GM19043 (cell line): ENCODE measurements at regions not wholly inside any gene's neighbourhood (a gene's known extent, or its start where the extent isn't known, plus 50 kb on each side); places are given as distances from the start of the nearest gene placed in this dataset.

ENCODE experiments used
- ATAC-seq: cut with Tn5 transposase; IDR thresholded peaks from one replicate; pipeline ENCODE4 v1.9.1; 2021; ENCODE audit warnings: low read depth; ENCODE audit not compliant: unreplicated experiment

DNA sequence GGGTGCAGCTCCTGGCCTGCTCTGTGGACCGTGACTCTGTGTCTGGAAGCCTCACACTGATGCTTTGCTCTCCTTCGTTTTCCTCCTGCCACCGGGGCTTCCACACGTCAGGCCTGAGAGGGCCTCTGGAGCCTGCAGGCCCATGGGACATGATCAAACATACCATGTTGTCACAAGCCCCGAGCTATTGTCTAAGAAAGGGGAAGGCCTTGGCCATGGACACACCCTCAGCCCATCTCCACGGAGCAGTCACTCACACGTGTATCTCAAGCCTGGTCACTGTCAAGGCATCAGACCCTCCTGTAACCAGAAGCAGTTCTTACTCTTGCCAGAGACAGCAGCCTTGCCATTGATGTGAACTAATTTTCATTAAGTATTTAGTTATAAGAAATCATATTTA lies 814.1 kb upstream of the SALL3 start:
- ATAC-seq = no peak

- ATAC-seq = no peak
These were observed 811.1 kb upstream of the SALL3 start for GRCh38 chr18:78168526-78168925.

- no peak for ATAC-seq
These were observed 810.3 kb upstream of the SALL3 start for GRCh38 chr18:78169174-78169864.

- no peak for ATAC-seq
These were observed 807.7 kb upstream of the SALL3 start for GRCh38 chr18:78171954-78172353.

- no peak for ATAC-seq
These were observed 804.9 kb upstream of the SALL3 start for GRCh38 chr18:78174737-78175136.

GRCh38 chr18:78178812-78179211 lies 800.8 kb upstream of the SALL3 start:
- no peak for ATAC-seq

- no peak for ATAC-seq
These were observed 798.9 kb upstream of the SALL3 start for GRCh38 chr18:78180741-78181140.

GRCh38 chr18:78183815-78184214 lies 795.8 kb upstream of the SALL3 start:
- ATAC-seq = no peak

DNA sequence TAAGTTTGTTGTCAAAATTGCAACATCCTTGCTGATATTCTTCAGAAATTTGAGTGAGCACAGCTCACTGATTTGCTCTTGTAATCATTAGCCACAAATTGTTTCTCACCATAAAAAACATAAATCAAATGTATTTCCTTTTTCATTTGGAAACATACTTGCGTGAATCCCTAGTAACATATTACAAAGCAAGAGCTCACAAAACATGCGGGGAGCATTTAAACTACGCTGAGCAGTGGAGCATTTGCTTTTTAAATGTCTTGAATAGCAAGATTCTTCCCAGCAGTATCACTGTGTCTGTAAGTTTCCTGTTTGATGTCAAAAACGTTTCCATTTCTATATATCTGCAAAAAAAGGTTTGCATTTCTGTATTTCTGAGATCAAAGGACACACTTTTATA lies 788.3 kb upstream of the SALL3 start:
- ATAC-seq = no peak

DNA sequence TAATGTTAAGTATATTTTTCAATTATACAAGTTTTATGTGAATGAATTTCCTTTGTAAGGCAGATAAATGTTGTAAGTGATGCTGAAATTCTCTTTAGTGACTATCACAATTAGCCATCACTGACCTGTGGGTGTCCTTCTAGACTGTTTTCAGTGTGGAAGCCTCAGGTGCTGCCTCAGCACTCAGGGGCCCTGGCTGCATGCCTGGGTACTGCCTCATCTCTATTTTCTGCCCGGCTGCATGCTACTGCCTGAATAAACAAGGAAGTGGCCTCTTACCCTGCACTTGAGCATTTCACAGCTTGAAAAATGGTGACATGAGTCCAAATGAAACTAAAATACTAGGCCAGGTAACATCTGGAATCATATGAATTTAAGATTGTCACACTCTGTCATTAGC lies 787.6 kb upstream of the SALL3 start:
- ATAC-seq = no peak

DNA sequence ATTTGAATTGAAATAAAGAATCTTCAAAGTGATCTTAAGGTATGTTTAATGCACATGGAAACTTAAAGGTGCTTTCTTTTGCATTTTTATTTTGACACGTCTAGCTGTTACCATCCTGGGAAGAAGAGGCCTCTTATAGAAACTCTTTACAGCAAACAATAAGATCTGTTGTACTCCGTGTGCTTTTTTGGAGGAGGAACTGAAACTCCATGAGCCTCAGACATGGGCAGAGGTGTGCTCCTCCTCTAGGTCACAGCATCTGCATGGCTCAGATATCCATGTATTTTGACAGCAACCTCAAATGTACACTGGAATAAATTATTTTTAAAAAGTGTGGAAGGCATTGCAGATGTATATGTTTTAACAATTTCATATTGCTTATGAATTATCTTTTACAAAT lies 783.3 kb upstream of the SALL3 start:
- no peak for ATAC-seq

DNA sequence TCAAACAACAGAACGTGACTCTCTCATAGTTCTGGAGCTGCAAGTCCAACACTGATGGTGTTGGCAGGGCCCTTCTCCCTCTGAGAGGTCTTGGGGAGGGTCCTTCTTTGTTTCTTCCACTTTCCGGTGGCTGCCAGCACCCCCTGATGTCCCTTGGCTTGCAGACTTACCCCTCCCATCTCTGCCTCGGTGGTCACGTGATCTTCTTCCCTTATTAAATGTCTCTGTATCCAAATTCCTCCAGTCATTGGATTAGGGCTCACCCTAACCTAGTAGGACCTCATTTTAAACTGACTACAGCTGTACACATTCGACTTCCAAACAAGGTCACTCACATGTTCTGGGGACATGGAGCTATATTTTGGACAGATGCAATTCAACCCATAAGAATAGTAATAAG lies 780.6 kb upstream of the SALL3 start:
- ATAC-seq = no peak

- ATAC-seq = no peak
These were observed 780.0 kb upstream of the SALL3 start for GRCh38 chr18:78199611-78200010.

- no peak for ATAC-seq
These were observed 771.7 kb upstream of the SALL3 start for GRCh38 chr18:78207942-78208341.

- ATAC-seq = no peak
These were observed 771.2 kb upstream of the SALL3 start for GRCh38 chr18:78208461-78208860.

- ATAC-seq = no peak
These were observed 766.1 kb upstream of the SALL3 start for GRCh38 chr18:78213361-78213994.

DNA sequence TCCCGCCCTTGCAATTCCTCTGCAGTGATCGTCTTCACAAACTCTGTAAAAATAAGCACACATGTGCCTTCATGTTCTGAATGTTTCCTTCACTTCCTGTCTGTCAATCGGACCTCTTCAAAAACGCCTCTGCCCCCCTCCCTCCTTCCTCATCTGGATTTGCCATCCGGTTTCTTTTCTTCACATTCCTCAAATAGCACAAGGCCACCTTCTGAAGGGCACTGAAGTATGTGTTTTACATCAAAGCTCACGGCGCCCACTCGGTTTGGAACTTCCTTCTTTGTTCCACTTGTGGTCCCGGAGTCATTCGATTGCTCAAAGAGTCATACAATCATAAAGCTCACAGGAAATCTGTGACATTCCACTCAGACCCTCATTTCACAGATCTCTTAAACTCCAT lies 758.1 kb upstream of the SALL3 start:
- no peak for ATAC-seq

- ATAC-seq = no peak
These were observed 750.6 kb upstream of the SALL3 start for GRCh38 chr18:78228974-78229373.

GRCh38 chr18:78230911-78231310 lies 748.7 kb upstream of the SALL3 start:
- ATAC-seq = no peak

DNA sequence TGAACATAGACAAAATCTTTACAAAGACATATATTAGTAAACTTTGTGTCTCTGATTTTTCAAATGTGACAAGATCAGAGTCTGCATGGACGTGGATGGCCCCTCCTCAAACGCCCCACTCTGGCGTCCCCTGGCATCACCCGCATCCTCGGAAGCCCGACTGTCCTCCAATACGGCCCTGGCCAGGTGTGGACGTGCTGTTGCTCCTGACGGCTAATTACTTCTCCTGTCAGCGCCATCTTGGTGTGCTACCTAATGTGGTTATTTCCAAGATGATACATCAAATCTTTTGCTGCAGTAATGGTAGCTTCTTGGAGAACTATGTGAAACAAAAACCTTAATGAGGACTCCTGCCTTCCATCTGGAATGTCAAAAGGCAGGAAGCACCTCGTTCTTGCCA lies 747.4 kb upstream of the SALL3 start:
- no peak for ATAC-seq

DNA sequence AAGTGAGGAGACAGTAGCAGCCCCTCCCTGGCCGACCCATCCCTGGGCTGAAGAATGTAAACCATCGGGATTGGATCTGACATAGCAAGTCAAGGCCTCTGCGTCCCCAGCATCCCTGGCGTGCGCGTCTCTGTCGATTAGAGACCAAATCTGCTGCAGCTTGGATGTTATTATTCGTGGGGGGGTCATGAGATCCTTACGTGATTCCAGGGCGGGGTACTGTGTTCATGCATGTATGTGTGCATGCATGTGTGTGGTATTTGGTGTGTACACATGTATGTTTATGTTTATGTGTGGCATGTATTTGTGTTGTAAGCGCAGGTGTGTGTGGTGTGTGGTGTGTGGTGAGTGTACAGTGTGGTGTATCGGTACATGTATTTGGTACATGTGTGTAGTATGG lies 741.8 kb upstream of the SALL3 start:
- ATAC-seq = no peak

GRCh38 chr18:78238404-78239089 lies 741.1 kb upstream of the SALL3 start:
- no peak for ATAC-seq
